GM10248 (cell line): ENCODE measurements at regions not wholly inside any gene's neighbourhood (a gene's known extent, or its start where the extent isn't known, plus 50 kb on each side); places are given as distances from the start of the nearest gene placed in this dataset.

Source experiments
- CTCF ChIA-PET: fragments of 300-600 bp; sonication (Branson Sonifier 250); formaldehyde crosslinking; extraction: SDS; loops from one replicate; lab custom pipeline; 2021; ENCODE audit warnings: antibody characterized with exemption; lab: Yijun Ruan, JAX
- POLR2A ChIA-PET: fragments of 350-650 bp; sonication (Branson Sonifier 250); formaldehyde crosslinking; extraction: SDS; loops from one replicate; lab custom pipeline; 2020; ENCODE audit warnings: antibody characterized with exemption; lab: Yijun Ruan, JAX
- DNase-seq: peaks from one replicate; pipeline ENCODE4 v3.0.0; 2012; ENCODE audit errors: extremely low spot score
- CTCF ChIP-seq: IDR thresholded peaks from 2 replicates; pipeline ENCODE4 v1.5.1; 2012; ENCODE audit warnings: mild to moderate bottlenecking, low read depth; ENCODE audit errors: extremely low read depth, missing control alignments, control extremely low read depth

DNA sequence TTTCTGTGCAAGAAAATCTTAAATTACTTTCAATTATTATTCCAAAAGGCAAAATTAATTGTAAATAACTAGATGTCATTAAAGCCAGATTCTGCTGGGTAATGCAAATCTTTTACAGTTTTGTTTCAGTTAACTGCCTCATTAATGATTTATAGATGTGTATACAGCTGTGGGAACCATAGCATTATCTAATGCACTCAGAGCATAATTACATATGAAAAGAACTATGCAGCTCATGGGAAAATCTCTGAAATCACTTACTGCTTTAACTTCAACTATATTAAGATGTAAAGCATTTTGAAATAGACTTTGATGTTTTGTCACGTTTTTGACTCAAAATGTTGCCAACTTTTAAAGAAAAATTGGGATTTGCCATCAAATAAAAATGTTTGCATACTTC lies 630.3 kb upstream of the KLHL4 start:
- no peak for DNase-seq
- ChIA-PET POLR2A (no interaction called here), CTCF (no interaction called here)
- TF ChIP-seq CTCF, result no peak

- no peak for TF ChIP-seq CTCF
- CTCF ChIA-PET, result no interaction called here
- POLR2A ChIA-PET, result no interaction called here
- DNase-seq, result no peak
These were observed 607.6 kb upstream of the KLHL4 start for GRCh38 chrX:86910027-86910426.

GRCh38 chrX:86910602-86911311 lies 606.8 kb upstream of the KLHL4 start:
- ChIA-PET POLR2A (no interaction called here), CTCF (no interaction called here)
- no peak for DNase-seq
- TF ChIP-seq CTCF, result no peak

- CTCF ChIA-PET, result no interaction called here
- POLR2A ChIA-PET, result no interaction called here
- no peak for TF ChIP-seq CTCF
- DNase-seq, result no peak
These were observed 603.0 kb upstream of the KLHL4 start for GRCh38 chrX:86914569-86914968.

DNA sequence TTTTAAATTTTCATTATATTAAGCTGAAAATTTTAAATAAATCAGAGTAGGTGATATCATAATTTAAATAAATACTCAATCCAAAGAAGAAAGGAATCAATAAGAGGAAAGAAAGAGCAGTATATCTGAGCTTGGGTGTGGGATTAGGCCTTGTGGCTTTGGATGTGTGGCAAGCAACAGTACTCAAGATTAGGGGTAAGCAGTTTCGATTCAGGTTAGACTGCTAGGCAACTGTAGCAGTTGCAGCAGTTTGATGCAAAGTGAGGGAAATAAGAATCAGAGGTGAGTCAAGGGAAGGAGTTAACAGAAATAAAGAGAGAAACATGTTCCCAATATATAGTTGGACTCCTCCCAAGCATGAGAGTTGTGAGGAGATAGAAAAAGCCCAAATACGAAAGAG lies 599.6 kb upstream of the KLHL4 start:
- ChIA-PET POLR2A (no interaction called here), CTCF (no interaction called here)
- no peak for TF ChIP-seq CTCF
- no peak for DNase-seq

DNA sequence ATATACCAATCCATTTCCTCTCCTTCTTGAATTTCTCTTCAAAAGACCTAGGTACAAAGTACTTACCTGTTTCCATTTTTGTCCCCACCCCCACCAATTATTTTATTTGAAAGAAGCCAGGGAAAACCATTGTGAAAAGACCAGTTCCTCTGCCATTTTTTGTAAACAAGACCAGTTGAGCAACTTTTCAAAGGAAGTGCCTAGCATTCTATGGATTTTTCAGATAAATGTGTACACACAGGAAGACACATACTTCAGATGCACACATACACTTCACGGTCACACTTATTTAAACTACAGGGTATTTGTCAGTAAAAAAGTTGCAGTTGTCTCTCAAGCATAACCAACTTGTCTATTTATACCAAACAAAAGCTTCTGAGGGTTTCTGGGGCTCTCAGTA lies 587.2 kb upstream of the KLHL4 start:
- TF ChIP-seq CTCF, result no peak
- CTCF ChIA-PET, result no interaction called here
- POLR2A ChIA-PET, result no interaction called here
- no peak for DNase-seq
